ENCODE measurements at regions not wholly inside any gene's neighbourhood (a gene's known extent, or its start where the extent isn't known, plus 50 kb on each side); places are given as distances from the start of the nearest gene placed in this dataset.

- TF ChIP-seq, protein P1, sequence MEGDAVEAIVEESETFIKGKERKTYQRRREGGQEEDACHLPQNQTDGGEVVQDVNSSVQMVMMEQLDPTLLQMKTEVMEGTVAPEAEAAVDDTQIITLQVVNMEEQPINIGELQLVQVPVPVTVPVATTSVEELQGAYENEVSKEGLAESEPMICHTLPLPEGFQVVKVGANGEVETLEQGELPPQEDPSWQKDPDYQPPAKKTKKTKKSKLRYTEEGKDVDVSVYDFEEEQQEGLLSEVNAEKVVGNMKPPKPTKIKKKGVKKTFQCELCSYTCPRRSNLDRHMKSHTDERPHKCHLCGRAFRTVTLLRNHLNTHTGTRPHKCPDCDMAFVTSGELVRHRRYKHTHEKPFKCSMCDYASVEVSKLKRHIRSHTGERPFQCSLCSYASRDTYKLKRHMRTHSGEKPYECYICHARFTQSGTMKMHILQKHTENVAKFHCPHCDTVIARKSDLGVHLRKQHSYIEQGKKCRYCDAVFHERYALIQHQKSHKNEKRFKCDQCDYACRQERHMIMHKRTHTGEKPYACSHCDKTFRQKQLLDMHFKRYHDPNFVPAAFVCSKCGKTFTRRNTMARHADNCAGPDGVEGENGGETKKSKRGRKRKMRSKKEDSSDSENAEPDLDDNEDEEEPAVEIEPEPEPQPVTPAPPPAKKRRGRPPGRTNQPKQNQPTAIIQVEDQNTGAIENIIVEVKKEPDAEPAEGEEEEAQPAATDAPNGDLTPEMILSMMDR (IDR thresholded peaks at IDR 0.05; ENCODE audit: poor library complexity, severe bottlenecking) = no peak
- Histone ChIP-seq H3K27me3 (ENCODE audit: insufficient read depth, poor library complexity, severe bottlenecking) (no peaks in the 10 kb centered on the region), H3K4me1 (ENCODE audit: insufficient read depth, poor library complexity, severe bottlenecking) (no peaks in the 10 kb centered on the region), H3K27ac (ENCODE audit: poor library complexity, severe bottlenecking) (no peak overlapping the region), H3K4me3 (ENCODE audit: severe bottlenecking) (no peak overlapping the region), H3K36me3 (ENCODE audit: low read depth) (no peaks in the 10 kb centered on the region), H3K9me3 (ENCODE audit: severe bottlenecking) (no peaks in the 10 kb centered on the region)
- DNase-seq (ENCODE audit: low spot score) (no peak), ATAC-seq (ENCODE audit: low read depth) (no peak)
Measured at GRCh38 chr21:18157406-18157805, 87.2 kb upstream of the CHODL start.

DNA sequence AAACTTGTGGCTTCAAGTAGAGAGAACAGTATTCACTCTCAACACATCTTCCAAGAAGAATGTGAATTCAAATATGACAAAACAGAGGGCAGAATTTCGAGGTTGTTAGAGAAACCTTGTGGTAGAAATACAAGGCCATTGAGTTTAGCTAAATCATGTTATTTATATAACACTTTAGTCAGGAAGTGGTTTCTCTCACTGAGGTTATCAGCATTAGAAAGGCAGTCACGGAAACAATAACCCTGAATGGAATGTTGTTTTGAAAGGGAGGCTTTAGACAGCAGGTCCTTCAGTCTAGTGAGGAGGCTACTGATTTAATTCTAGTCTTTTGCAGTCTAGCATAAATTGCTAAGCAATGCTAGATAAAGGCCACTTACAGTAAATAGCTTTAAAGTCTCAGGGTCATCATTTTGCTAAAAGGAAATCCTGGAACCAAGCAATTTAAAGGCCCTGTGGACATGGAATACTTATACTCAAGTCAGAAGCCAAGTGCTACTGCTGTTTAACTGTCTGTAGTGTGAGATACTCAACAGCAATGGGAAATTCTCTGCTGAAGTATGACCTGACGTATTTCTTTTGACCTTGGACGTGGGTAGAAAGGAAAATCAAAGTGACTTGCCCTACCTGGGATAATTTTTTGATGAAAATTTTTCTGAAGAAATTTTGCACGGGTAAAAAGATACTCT, 89.0 kb upstream of the CHODL start:
- Histone ChIP-seq H3K9me3 (ENCODE audit: severe bottlenecking) (no peaks in the 10 kb centered on the region), H3K4me1 (ENCODE audit: insufficient read depth, poor library complexity, severe bottlenecking) (no peaks in the 10 kb centered on the region), H3K4me3 (ENCODE audit: severe bottlenecking) (no peak overlapping the region), H3K27ac (ENCODE audit: poor library complexity, severe bottlenecking) (no peak overlapping the region), H3K36me3 (ENCODE audit: low read depth) (no peaks in the 10 kb centered on the region), H3K27me3 (ENCODE audit: insufficient read depth, poor library complexity, severe bottlenecking) (no peaks in the 10 kb centered on the region)
- ATAC-seq (ENCODE audit: low read depth) (peak; percentile 41; the same call in 2 of the 3 replicates), DNase-seq (ENCODE audit: low spot score) (no peak)
- TF ChIP-seq, protein P1 (IDR thresholded peaks at IDR 0.05; ENCODE audit: poor library complexity, severe bottlenecking) = no peak

GRCh38 chr21:18153063-18153462, 91.6 kb upstream of the CHODL start:
- DNase-seq (ENCODE audit: low spot score) = no peak
- no peak for ATAC-seq (ENCODE audit: low read depth)

DNA sequence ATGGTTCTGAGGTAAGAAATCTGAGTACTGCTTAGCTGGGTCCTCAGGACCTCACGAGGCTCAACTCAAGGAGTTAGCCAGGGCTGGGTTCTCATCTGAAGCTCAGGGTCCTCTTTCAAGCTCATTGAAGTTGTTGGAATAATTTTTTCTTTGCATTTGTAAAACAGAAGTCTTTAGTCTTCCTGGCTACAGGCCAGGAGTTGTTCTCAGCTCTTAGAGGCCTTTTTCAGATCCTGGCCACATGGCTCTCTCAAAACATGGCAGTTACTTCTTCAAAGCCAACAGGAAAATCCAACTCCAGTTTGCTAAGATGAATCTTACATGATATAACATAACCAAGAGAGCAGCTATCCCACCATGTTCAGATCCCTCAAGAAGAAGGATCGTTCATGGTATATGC, 92.3 kb upstream of the CHODL start:
- no peaks in the 10 kb centered on the region for H3K9me3 ChIP-seq (ENCODE audit: severe bottlenecking)
- no peaks in the 10 kb centered on the region for H3K27me3 ChIP-seq (ENCODE audit: insufficient read depth, poor library complexity, severe bottlenecking)
- H3K4me1 ChIP-seq (ENCODE audit: insufficient read depth, poor library complexity, severe bottlenecking) = no peaks in the 10 kb centered on the region
- no peak overlapping the region for H3K4me3 ChIP-seq (ENCODE audit: severe bottlenecking)
- ATAC-seq (ENCODE audit: low read depth) (no peak), DNase-seq (ENCODE audit: low spot score) (no peak)
- no peak overlapping the region for H3K27ac ChIP-seq (ENCODE audit: poor library complexity, severe bottlenecking)
- TF ChIP-seq, protein P1 (IDR thresholded peaks at IDR 0.05; ENCODE audit: poor library complexity, severe bottlenecking) = no peak
- H3K36me3 ChIP-seq (ENCODE audit: low read depth) = no peaks in the 10 kb centered on the region

More at GRCh38 chr21:18153063-18153462, 91.6 kb upstream of the CHODL start:
- Histone ChIP-seq H3K4me3 (ENCODE audit: severe bottlenecking) (no peak overlapping the region), H3K36me3 (ENCODE audit: low read depth) (no peaks in the 10 kb centered on the region), H3K9me3 (ENCODE audit: severe bottlenecking) (no peaks in the 10 kb centered on the region), H3K4me1 (ENCODE audit: insufficient read depth, poor library complexity, severe bottlenecking) (no peaks in the 10 kb centered on the region), H3K27me3 (ENCODE audit: insufficient read depth, poor library complexity, severe bottlenecking) (no peaks in the 10 kb centered on the region), H3K27ac (ENCODE audit: poor library complexity, severe bottlenecking) (no peak overlapping the region)
- TF ChIP-seq, protein P1 (IDR thresholded peaks at IDR 0.05; ENCODE audit: poor library complexity, severe bottlenecking) = no peak

DNA sequence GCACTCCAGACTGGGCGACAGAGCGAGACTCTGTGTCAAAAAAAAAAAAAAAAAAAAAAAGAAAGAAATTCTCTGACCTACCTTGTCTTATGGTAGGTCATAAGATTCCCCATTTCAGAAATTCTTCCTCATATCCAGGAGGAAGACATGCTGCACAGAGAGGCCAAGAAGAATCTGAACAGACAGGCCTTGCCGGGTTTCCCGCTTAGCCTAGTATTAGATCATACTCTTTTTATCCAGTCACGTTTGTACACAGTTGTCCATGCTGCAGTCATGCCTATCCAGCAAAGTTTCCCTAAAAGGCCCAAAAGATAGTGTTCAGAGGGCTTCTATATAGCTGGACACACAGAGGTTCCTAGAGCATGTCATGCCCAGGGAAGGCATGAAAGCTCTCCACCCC, 93.6 kb upstream of the CHODL start:
- TF ChIP-seq, protein P1 (IDR thresholded peaks at IDR 0.05; ENCODE audit: poor library complexity, severe bottlenecking) = no peak
- no peak overlapping the region for H3K27ac ChIP-seq (ENCODE audit: poor library complexity, severe bottlenecking)
- DNase-seq (ENCODE audit: low spot score) = no peak

More for the DNA sequence above, 93.6 kb upstream of the CHODL start:
- ATAC-seq (ENCODE audit: low read depth) = no peak
- H3K4me1 ChIP-seq (ENCODE audit: insufficient read depth, poor library complexity, severe bottlenecking) = no peaks in the 10 kb centered on the region
- H3K4me3 ChIP-seq (ENCODE audit: severe bottlenecking) = no peak overlapping the region
- H3K9me3 ChIP-seq (ENCODE audit: severe bottlenecking) = no peaks in the 10 kb centered on the region
- no peaks in the 10 kb centered on the region for H3K27me3 ChIP-seq (ENCODE audit: insufficient read depth, poor library complexity, severe bottlenecking)
- H3K36me3 ChIP-seq (ENCODE audit: low read depth) = no peaks in the 10 kb centered on the region
